ENCODE measurements at regions not wholly inside any gene's neighbourhood (a gene's known extent, or its start where the extent isn't known, plus 50 kb on each side); places are given as distances from the start of the nearest gene placed in this dataset.

DNA sequence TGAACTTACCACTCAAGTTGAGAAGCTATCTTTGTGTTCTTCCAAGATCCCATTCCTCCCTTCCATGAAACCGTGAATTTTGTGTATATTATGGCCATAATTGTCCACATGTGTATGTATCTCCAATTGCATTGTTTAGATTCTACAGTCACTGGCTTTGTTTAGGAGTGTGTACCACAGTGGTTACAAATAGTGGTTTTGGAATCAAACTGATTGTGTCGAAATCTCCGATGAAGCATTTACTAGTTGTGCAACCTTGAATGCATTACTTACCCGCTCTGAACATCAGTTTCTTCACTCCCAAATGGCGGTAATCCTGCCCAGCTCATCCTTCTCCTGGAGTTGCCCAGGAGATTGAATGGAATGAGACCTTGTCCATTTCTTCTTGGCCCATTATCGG lies 145.0 kb upstream of the ZNF32 start:
- Histone ChIP-seq H3K79me2 (ENCODE audit: insufficient read depth, low read length) (no peaks in the 10 kb centered on the region), H2AFZ (ENCODE audit: low read depth, low read length, poor library complexity, severe bottlenecking) (no peak overlapping the region), H3K9me3 (ENCODE audit: control insufficient read depth in 1 of 2, insufficient read depth in 1 of 2, low read depth in 1 of 2, low read length in 2 of 2) (no peaks in the 10 kb centered on the region), H3K4me3 (replicated peaks in 1 of 2; ENCODE audit: low read depth in 1 of 2, low read length in 2 of 2) (no peak overlapping the region), H3K27ac (ENCODE audit: low read depth, low read length) (no peak overlapping the region), H3K9me2 (ENCODE audit: insufficient read depth) (no peaks in the 10 kb centered on the region), H3K4me1 (ENCODE audit: control insufficient read depth in 1 of 2, insufficient read depth in 2 of 2, low read length in 2 of 2) (no peaks in the 10 kb centered on the region), H4K20me1 (ENCODE audit: insufficient read depth) (no peaks in the 10 kb centered on the region), H3K36me3 (ENCODE audit: control insufficient read depth in 1 of 2, insufficient read depth in 2 of 2, low read length in 2 of 2) (no peaks in the 10 kb centered on the region; a peak in 1 of 4 replicates), H3K27me3 (ENCODE audit: insufficient read depth, low read length) (peaks cover 49% of the 10 kb centered on the region), H3K4me2 (ENCODE audit: low read length) (no peak overlapping the region), H3K9ac (ENCODE audit: low read length) (no peak overlapping the region)
- DNase-seq (ENCODE audit: low read depth, low spot score) = no peak
- RAD21 ChIA-PET (ENCODE audit: low non-redundant PET in 1 of 2, low total read pairs in 2 of 2, uncharacterized antibody in 2 of 2, unreplicated experiment in 2 of 2) = no interaction called here
- CTCF ChIA-PET = no interaction called here
- POLR2A ChIA-PET = no interaction called here
- intact Hi-C loops (cut with micrococcal nuclease) = no loop called here
- ATAC-seq = no peak
- TF ChIP-seq POLR2A (IDR thresholded peaks at IDR 0.05; ENCODE audit: borderline replicate concordance, extremely low read depth, insufficient read depth, insufficient read length) (no peak), EGR1 (IDR thresholded peaks at IDR 0.05; ENCODE audit: low read depth) (no peak), EZH2phosphoT487 (IDR thresholded peaks at IDR 0.05; ENCODE audit: borderline replicate concordance) (no peak), CEBPB (IDR thresholded peaks at IDR 0.05; ENCODE audit: low read depth) (no peak), CBX3 (IDR thresholded peaks at IDR 0.05; ENCODE audit: low read depth) (no peak), ZFX (IDR thresholded peaks at IDR 0.05) (no peak), ELF1 (IDR thresholded peaks at IDR 0.05; ENCODE audit: borderline replicate concordance, low read depth) (no peak)
- TF ChIP-seq, protein P1, sequence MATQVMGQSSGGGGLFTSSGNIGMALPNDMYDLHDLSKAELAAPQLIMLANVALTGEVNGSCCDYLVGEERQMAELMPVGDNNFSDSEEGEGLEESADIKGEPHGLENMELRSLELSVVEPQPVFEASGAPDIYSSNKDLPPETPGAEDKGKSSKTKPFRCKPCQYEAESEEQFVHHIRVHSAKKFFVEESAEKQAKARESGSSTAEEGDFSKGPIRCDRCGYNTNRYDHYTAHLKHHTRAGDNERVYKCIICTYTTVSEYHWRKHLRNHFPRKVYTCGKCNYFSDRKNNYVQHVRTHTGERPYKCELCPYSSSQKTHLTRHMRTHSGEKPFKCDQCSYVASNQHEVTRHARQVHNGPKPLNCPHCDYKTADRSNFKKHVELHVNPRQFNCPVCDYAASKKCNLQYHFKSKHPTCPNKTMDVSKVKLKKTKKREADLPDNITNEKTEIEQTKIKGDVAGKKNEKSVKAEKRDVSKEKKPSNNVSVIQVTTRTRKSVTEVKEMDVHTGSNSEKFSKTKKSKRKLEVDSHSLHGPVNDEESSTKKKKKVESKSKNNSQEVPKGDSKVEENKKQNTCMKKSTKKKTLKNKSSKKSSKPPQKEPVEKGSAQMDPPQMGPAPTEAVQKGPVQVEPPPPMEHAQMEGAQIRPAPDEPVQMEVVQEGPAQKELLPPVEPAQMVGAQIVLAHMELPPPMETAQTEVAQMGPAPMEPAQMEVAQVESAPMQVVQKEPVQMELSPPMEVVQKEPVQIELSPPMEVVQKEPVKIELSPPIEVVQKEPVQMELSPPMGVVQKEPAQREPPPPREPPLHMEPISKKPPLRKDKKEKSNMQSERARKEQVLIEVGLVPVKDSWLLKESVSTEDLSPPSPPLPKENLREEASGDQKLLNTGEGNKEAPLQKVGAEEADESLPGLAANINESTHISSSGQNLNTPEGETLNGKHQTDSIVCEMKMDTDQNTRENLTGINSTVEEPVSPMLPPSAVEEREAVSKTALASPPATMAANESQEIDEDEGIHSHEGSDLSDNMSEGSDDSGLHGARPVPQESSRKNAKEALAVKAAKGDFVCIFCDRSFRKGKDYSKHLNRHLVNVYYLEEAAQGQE (IDR thresholded peaks at IDR 0.05; ENCODE audit: low read depth) = no peak
- TF ChIP-seq, protein P2, sequence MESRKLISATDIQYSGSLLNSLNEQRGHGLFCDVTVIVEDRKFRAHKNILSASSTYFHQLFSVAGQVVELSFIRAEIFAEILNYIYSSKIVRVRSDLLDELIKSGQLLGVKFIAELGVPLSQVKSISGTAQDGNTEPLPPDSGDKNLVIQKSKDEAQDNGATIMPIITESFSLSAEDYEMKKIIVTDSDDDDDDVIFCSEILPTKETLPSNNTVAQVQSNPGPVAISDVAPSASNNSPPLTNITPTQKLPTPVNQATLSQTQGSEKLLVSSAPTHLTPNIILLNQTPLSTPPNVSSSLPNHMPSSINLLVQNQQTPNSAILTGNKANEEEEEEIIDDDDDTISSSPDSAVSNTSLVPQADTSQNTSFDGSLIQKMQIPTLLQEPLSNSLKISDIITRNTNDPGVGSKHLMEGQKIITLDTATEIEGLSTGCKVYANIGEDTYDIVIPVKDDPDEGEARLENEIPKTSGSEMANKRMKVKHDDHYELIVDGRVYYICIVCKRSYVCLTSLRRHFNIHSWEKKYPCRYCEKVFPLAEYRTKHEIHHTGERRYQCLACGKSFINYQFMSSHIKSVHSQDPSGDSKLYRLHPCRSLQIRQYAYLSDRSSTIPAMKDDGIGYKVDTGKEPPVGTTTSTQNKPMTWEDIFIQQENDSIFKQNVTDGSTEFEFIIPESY (IDR thresholded peaks at IDR 0.05; ENCODE audit: extremely low read depth, insufficient replicate concordance, low read length) = no peak
- no TSS peak for BruUV-seq (replicated peaks)

Data from HCT116 (cell line).